Thyroid gland (tissue), 4 donors: ENCODE measurements at regions not wholly inside any gene's neighbourhood (a gene's known extent, or its start where the extent isn't known, plus 50 kb on each side); places are given as distances from the start of the nearest gene placed in this dataset.

Experiments
- POLR2A ChIP-seq, 2 donors: fragments of 450-650 bp; IDR thresholded peaks; one replicate each; pipeline ENCODE4 v1.6.1; 2017; ENCODE audit warnings: antibody characterized with exemption in 2 of 2, mild to moderate bottlenecking in 2 of 2, moderate library complexity in 1 of 2
- TF ChIP-seq, protein P1 (sequence below), 6 experiments: fragments of 200-600 bp in 3 of 6; fragments of 450-650 bp in 3 of 6; sonication (generic) in 3 of 6; IDR thresholded peaks; one replicate each; pipeline ENCODE4 v1.5.1; 2016 to 2019; ENCODE audit warnings: antibody characterized with exemption in 6 of 6, mild to moderate bottlenecking in 2 of 6, inconsistent platforms in 1 of 6, moderate library complexity in 1 of 6

DNA sequence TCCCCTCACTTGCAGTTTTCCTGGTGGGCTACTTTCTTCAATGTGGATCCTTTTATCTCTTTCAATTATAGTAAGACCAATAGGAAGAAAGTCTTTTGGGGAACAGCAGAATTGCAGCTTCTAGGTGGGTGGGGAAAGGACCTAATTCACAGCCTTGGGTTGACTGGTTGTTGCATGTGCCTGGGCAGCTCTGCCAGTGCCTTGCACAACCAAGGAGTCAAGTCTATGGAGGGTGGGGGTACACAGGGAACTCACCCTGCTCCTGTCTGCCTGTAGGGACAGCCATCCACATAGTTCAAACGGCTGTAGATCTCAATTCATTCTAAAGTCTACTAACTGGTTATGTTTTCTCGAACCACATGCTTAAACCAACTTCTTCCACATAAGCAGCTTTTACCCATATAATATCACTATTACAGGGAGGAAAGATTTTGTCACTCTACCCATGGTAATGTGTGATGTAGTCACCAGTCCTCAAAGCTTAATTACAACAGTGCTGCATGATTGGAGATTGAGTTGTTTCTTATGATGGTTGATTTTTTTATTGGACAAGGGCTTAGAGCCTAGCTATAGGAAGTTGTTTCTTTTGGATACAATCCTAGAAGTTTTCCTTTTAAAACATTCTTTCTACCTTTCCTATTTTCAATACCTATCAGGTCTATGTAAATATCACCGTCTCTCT lies 117.7 kb upstream of the FRMD6 start:
- TF ChIP-seq, protein P1, sequence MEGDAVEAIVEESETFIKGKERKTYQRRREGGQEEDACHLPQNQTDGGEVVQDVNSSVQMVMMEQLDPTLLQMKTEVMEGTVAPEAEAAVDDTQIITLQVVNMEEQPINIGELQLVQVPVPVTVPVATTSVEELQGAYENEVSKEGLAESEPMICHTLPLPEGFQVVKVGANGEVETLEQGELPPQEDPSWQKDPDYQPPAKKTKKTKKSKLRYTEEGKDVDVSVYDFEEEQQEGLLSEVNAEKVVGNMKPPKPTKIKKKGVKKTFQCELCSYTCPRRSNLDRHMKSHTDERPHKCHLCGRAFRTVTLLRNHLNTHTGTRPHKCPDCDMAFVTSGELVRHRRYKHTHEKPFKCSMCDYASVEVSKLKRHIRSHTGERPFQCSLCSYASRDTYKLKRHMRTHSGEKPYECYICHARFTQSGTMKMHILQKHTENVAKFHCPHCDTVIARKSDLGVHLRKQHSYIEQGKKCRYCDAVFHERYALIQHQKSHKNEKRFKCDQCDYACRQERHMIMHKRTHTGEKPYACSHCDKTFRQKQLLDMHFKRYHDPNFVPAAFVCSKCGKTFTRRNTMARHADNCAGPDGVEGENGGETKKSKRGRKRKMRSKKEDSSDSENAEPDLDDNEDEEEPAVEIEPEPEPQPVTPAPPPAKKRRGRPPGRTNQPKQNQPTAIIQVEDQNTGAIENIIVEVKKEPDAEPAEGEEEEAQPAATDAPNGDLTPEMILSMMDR (IDR thresholded peaks at IDR 0.05): no peak
- no peak for TF ChIP-seq POLR2A (IDR thresholded peaks at IDR 0.05)
